SK-N-MC (cell line): ENCODE measurements at regions not wholly inside any gene's neighbourhood (a gene's known extent, or its start where the extent isn't known, plus 50 kb on each side); places are given as distances from the start of the nearest gene placed in this dataset.

Source experiments
- EZH2 ChIP-seq: fragments of 200-600 bp; sonication (generic); IDR thresholded peaks from one replicate; pipeline ENCODE4 v1.6.1; 2017; ENCODE audit warnings: antibody characterized with exemption
- POLR2AphosphoS5 ChIP-seq: IDR thresholded peaks from 2 replicates; pipeline ENCODE4 v1.6.1; 2012; ENCODE audit warnings: mild to moderate bottlenecking, low read depth, low read length, borderline replicate concordance

DNA sequence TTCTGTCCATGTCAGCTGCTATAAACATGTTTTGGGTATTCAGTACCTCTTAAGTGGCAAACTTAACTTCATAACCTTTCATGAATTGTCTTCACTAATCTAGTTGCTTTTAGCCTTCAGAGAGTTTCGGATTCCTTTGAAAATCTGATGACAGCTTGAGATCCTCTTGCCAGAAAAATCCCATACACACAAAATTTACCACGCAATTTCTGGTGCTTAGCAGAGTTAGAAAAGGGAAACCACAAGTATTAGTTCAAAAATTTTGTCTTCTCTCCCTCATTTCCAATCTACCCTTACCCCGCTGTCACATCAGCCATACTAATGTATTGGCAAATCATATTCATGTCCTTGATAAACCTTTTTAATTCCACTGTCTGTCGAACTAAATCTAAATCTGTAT lies 72.7 kb upstream of the TMEM106B start:
- TF ChIP-seq EZH2: no peak
- TF ChIP-seq POLR2AphosphoS5: no peak
